Renal cortex interstitium (tissue), 11 donors: ENCODE measurements at regions not wholly inside any gene's neighbourhood (a gene's known extent, or its start where the extent isn't known, plus 50 kb on each side); places are given as distances from the start of the nearest gene placed in this dataset.

Source experiments
- DNase-seq, 11 donors: peaks; one replicate each; pipeline ENCODE4 v3.0.0-alpha.2; 2013; ENCODE audit warnings: low read depth in 9 of 11, low spot score in 4 of 11; ENCODE audit errors: extremely low read depth in 1 of 11

- DNase-seq = no peak
Observed at GRCh38 chr3:28850186-28850585, 430.7 kb upstream of the RBMS3 start.

DNA sequence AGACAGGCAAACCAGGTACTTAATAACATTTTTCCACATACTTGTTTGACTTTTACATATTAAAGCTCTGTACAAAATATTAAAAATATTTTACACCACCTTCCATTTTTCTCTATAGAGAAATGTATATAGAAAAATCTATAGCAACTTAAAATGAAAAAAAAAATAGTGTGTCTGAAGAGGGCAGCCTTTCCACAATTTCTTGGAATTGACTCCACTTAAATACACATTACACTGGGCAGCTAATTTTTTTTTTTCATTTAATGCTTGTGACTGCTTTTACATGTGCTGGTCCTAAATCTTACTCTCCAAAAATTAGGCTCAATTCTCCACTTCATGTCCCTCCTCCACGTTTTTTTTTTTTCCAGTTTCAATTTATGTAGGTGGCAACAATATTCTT lies 427.0 kb upstream of the RBMS3 start:
- DNase-seq = no peak

- DNase-seq = no peak
Observed at GRCh38 chr3:28856796-28857195, 424.1 kb upstream of the RBMS3 start.

DNA sequence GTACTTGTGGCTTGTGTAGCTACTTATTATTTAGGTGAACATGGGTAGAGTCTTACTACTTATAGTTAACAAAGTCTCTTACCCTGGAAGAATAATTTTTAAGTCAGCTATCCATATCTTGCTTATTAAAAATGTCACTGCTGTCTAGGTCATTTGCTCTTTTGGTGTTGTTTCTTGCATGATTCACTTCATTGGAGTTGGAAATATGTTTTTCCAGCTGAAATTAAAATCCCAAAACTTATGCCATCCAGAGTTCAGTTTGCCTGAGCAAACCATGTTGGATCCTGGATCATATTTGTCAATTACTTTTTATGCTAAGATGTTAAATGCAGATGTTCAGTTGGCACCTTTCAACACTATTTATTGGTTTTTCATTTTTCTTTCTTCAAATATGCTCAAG lies 421.0 kb upstream of the RBMS3 start:
- DNase-seq = no peak

DNA sequence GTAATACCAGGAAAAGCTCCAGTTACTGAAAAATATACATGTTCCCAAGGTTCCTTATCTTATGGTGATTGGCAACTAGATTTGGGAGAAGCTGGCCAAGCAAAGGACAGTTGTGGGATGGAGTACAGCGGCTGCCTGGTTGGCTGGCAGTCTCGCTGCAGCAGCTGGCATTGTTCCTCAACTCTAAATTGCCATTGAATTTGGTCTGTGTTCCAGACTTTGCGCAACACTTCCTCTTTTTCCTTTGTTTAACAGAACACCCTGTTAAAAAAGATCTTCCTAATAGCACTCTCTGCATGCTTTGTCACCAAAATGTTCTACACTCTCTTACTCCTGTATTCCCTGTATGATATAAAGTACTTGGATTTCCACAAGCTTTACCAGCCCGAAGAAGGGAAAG lies 420.6 kb upstream of the RBMS3 start:
- DNase-seq = no peak

GRCh38 chr3:28863186-28863585 lies 417.7 kb upstream of the RBMS3 start:
- DNase-seq = no peak

DNA sequence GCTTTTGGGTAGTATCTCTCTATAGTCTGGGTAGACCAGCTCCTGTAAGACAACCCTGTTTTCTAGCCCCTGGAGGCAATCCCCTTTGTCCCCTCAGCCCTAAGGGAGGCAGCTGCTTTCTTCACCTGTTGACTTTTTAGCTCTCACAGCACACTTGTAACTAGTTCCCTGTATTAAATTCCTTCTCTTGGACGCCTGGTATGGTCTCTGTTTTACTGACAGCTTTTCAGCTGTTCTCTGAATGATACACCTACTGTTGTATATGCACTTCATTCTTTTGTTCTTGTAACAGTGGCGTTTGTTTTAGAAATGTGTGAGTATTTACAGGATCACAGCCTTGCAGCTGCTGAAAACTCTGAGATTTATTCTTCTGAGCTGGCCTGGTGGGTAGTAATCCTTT lies 413.0 kb upstream of the RBMS3 start:
- DNase-seq = no peak

GRCh38 chr3:28868897-28869296 lies 412.0 kb upstream of the RBMS3 start:
- DNase-seq = no peak

- no peak for DNase-seq
Observed at GRCh38 chr3:28877912-28878311, 403.0 kb upstream of the RBMS3 start.

GRCh38 chr3:28890373-28890772 lies 390.5 kb upstream of the RBMS3 start:
- no peak for DNase-seq

GRCh38 chr3:28891485-28891884 lies 389.4 kb upstream of the RBMS3 start:
- no peak for DNase-seq

DNA sequence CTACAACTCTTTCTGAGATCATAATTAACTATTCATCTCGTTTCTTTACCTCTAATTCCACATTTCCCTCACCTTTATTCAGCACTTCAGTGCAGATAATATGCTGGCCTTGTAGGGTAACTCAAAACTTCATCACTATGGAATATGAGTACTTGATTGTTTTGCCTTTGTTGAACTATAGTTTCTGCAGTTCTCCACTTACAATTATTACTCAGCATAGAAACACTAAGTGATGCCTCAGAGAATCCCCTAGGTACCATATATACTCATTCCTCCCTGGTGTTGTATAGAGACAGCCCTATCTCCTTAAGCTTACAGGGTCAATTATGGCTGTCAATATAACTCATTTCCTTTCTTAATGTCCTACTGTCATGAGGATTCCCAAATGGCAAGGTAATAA lies 380.6 kb upstream of the RBMS3 start:
- DNase-seq = no peak

DNA sequence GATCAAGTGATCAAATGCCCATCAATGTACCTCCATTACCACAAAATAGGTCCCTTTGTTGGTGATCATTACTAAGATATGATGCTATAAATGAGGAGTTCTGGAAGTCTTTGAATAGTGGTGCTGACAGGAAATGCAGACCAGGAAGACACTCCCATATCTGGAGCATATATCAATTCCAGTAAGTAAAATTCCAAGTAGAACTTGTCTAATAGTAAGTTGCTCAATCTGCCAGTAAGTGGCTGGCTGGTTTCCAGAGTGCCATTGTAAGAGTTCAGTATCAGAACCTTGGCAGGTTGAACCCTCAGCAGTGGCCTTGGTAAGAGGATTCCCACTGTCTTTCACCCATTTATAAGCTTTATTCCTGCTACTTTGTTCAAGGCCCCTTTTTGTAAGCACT lies 379.9 kb upstream of the RBMS3 start:
- no peak for DNase-seq

- DNase-seq = no peak
Observed at GRCh38 chr3:28903171-28903601, 377.7 kb upstream of the RBMS3 start.

- DNase-seq = no peak
Observed at GRCh38 chr3:28905798-28906197, 375.1 kb upstream of the RBMS3 start.

- DNase-seq = no peak
Observed at GRCh38 chr3:28906561-28907310, 374.1 kb upstream of the RBMS3 start.

GRCh38 chr3:28907616-28908015 lies 373.3 kb upstream of the RBMS3 start:
- no peak for DNase-seq

GRCh38 chr3:28912120-28912885 lies 368.6 kb upstream of the RBMS3 start:
- DNase-seq = no peak

DNA sequence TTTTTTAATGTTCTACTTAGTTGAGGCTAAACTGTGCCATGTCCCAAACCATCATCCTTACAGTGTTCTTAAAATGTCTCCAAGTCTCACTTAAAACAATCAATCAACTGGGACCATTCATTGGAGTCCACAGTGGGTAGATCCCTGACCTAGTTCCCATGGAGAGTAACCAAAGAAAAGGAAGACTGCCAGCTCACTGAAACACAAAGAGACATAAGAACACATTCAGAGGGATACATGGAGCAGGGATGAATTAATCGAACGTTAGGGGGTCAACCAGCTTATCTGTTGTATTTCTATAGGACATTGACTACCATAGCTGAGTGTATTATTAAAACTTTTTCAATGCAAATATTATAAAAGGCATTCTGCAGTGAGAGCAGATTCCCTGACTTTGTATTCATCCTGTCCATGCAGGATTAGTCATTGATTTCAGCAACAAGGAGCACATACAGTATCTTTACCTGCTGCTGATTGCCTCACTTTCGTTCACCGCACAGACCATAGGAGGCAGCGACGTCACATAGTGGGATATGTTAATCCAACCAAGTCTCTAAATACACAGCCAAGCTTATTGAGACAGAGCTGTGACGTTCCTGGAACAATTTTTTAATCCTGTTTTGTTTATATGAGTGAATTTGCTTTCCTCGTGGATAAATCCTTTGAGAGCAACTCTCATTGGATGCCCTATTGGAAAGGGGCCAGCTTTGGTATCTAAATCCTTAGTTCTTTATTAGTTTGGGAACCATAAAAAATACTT lies 364.9 kb upstream of the RBMS3 start:
- no peak for DNase-seq
